Kidney (tissue), 13 donors: ENCODE measurements at regions not wholly inside any gene's neighbourhood (a gene's known extent, or its start where the extent isn't known, plus 50 kb on each side); places are given as distances from the start of the nearest gene placed in this dataset.

Experiments
- DNase-seq, 5 donors: peaks; one replicate each; pipeline ENCODE4 v3.0.0-alpha.2; 2013 to 2020
- FAIRE-seq: peaks from 2 replicates; lab custom pipeline; 2012; peaks lifted over from hg19 to GRCh38; lab: Jason Lieb, UNC
- H3K27ac ChIP-seq, 2 donors: one replicate each; pipeline ENCODE4 v1.7.0; 2013; ENCODE audit warnings: low read depth in 2 of 2, low read length in 2 of 2, inconsistent platforms in 1 of 2
- H3K27me3 ChIP-seq: one replicate; pipeline ENCODE4 v1.7.1; 2013; ENCODE audit warnings: low read length, inconsistent platforms; ENCODE audit not compliant: control insufficient read depth, insufficient read depth
- H3K36me3 ChIP-seq, 3 donors: one replicate each; pipeline versions ENCODE4 v1.7.0 to v1.7.1; 2013; ENCODE audit warnings: low read length in 3 of 3, control low read depth in 1 of 3, inconsistent platforms in 1 of 3; ENCODE audit not compliant: insufficient read depth in 3 of 3, control insufficient read depth in 2 of 3
- H3K4me1 ChIP-seq, 3 donors: one replicate each; pipeline versions ENCODE4 v1.7.0 to v1.7.1; 2013; ENCODE audit warnings: low read length in 3 of 3, inconsistent platforms in 1 of 3, low read depth in 1 of 3; ENCODE audit not compliant: control insufficient read depth in 2 of 3, insufficient read depth in 2 of 3
- H3K4me3 ChIP-seq, 3 donors: one replicate each; pipeline versions ENCODE4 v1.7.0 to v1.8.1; 2013; ENCODE audit warnings: low read length in 3 of 3, control low read depth in 1 of 3, inconsistent platforms in 1 of 3
- H3K9ac ChIP-seq, 3 donors: one replicate each; pipeline versions ENCODE4 v1.7.0 to v1.7.1; 2013; ENCODE audit warnings: low read length in 3 of 3, control low read depth in 1 of 3, inconsistent platforms in 1 of 3
- H3K9me3 ChIP-seq, 3 donors: one replicate each; pipeline versions ENCODE4 v1.7.0 to v1.7.1; 2013; ENCODE audit warnings: low read length in 3 of 3, control low read depth in 1 of 3, inconsistent platforms in 1 of 3; ENCODE audit not compliant: control insufficient read depth in 2 of 3, insufficient read depth in 1 of 3
- CTCF ChIP-seq: IDR thresholded peaks from 3 replicates; pipeline ENCODE4 v1.5.1; 2012; ENCODE audit warnings: mild to moderate bottlenecking, moderate library complexity, borderline replicate concordance; ENCODE audit not compliant: insufficient read depth; ENCODE audit errors: extremely low read depth
- intact Hi-C: fragments of 100-400 bp; cut with DNase I; formaldehyde crosslinking; loops from one replicate; pipeline ENCODE4 v1.11.1; 2022
- donor health status: control.
- donor health status: control.
- donor health status: control.
- donor health status: control.
- donor health status: control.
- donor health status: DM: yes; HTN: yes; CAD: no.
- donor health status: Normal renal cell carcinoma (clear cell type).

GRCh38 chr18:78764544-78764943 lies 215.1 kb upstream of the SALL3 start:
- intact Hi-C loops = no loop called here
- no peaks in the 10 kb centered on the region for H3K9me3 ChIP-seq
- FAIRE-seq (no peak), DNase-seq (no peak)
- H3K4me3 ChIP-seq = no peak overlapping the region
- no peaks in the 10 kb centered on the region for H3K36me3 ChIP-seq
- H3K4me1 ChIP-seq = no peaks in the 10 kb centered on the region
- no peak overlapping the region for H3K27ac ChIP-seq
- H3K27me3 ChIP-seq = no peaks in the 10 kb centered on the region
- TF ChIP-seq CTCF = no peak
- no peak overlapping the region for H3K9ac ChIP-seq

GRCh38 chr18:78765142-78765541 lies 214.5 kb upstream of the SALL3 start:
- H3K9me3 ChIP-seq = no peaks in the 10 kb centered on the region
- intact Hi-C loops = no loop called here
- no peaks in the 10 kb centered on the region for H3K27me3 ChIP-seq
- H3K4me3 ChIP-seq = no peak overlapping the region
- H3K27ac ChIP-seq = no peak overlapping the region
- DNase-seq = no peak
- no peaks in the 10 kb centered on the region for H3K4me1 ChIP-seq
- H3K36me3 ChIP-seq = no peaks in the 10 kb centered on the region
- TF ChIP-seq CTCF = no peak
- FAIRE-seq = no peak
- no peak overlapping the region for H3K9ac ChIP-seq

GRCh38 chr18:78765637-78766281 lies 213.9 kb upstream of the SALL3 start:
- Histone ChIP-seq H3K27me3 (no peaks in the 10 kb centered on the region), H3K36me3 (no peaks in the 10 kb centered on the region), H3K4me1 (no peaks in the 10 kb centered on the region), H3K27ac (no peak overlapping the region), H3K9me3 (no peaks in the 10 kb centered on the region), H3K4me3 (no peak overlapping the region), H3K9ac (no peak overlapping the region)
- TF ChIP-seq CTCF = no peak
- DNase-seq (no peak), FAIRE-seq (no peak)
- intact Hi-C loops = no loop called here
